Stimulated activated CD4-positive, alpha-beta T cell treated with anti-CD3 and anti-CD28 coated beads, Interleukin-2, amount 100 ng/mL, for 24 hours (primary cell): ENCODE measurements at regions not wholly inside any gene's neighbourhood (a gene's known extent, or its start where the extent isn't known, plus 50 kb on each side); places are given as distances from the start of the nearest gene placed in this dataset.

Experiments used
- DNase-seq, 2 donors: peaks; one replicate each; pipeline ENCODE4 v3.0.0-alpha.2; 2020

- no peak for DNase-seq
Observed at GRCh38 chr9:87824216-87824875, 58.3 kb upstream of the SPATA31E1 start.

GRCh38 chr9:87824886-87825285 lies 57.8 kb upstream of the SPATA31E1 start:
- no peak for DNase-seq

GRCh38 chr9:87826331-87826730 lies 56.3 kb upstream of the SPATA31E1 start:
- no peak for DNase-seq

- no peak for DNase-seq
Observed at GRCh38 chr9:87827341-87827740, 55.3 kb upstream of the SPATA31E1 start.

GRCh38 chr9:87829756-87830155 lies 52.9 kb upstream of the SPATA31E1 start:
- no peak for DNase-seq

GRCh38 chr9:87830446-87830845 lies 52.2 kb upstream of the SPATA31E1 start:
- peak in 1 of 2 donors; percentile 19 for DNase-seq

- DNase-seq: no peak
Observed at GRCh38 chr9:87831159-87831558, 51.5 kb upstream of the SPATA31E1 start.
